HEK293 (cell line): ENCODE measurements at regions not wholly inside any gene's neighbourhood (a gene's known extent, or its start where the extent isn't known, plus 50 kb on each side); places are given as distances from the start of the nearest gene placed in this dataset.

Source experiments
- CTCF ChIA-PET: fragments of 350-600 bp; formaldehyde crosslinking; extraction: SDS; loops from one replicate; lab custom pipeline; 2021; ENCODE audit warnings: antibody characterized with exemption; lab: Yijun Ruan, JAX
- POLR2A ChIA-PET: fragments of 300-600 bp; formaldehyde crosslinking; extraction: SDS; loops from one replicate; lab custom pipeline; 2020; ENCODE audit warnings: antibody characterized with exemption, inconsistent platforms; lab: Yijun Ruan, JAX
- H3K27ac ChIP-seq: fragments of 200-500 bp; sonication (Bioruptor generic); 2 replicates; pipeline ENCODE4 v1.5.1; 2014; ENCODE audit warnings: low read depth, low read length, control low read depth, inconsistent platforms; ENCODE audit errors: extremely low read depth
- H3K36me3 ChIP-seq, 2 experiments: fragments of 200-500 bp in 1 of 2; sonication (Bioruptor generic) in 1 of 2; 1 replicate in 1 of 2; 2 replicates in 1 of 2; pipeline ENCODE4 v1.5.1; 2014 to 2017; ENCODE audit warnings: inconsistent platforms in 2 of 2, low read length in 2 of 2; ENCODE audit not compliant: control insufficient read depth in 2 of 2, insufficient read depth in 1 of 2
- H3K4me1 ChIP-seq: fragments of 200-500 bp; sonication (Bioruptor generic); 2 replicates; pipeline ENCODE4 v1.5.1; 2014; ENCODE audit warnings: mild to moderate bottlenecking, low read length, inconsistent platforms; ENCODE audit not compliant: control insufficient read depth, insufficient read depth
- H3K4me3 ChIP-seq: 2 replicates; pipeline ENCODE4 v1.5.1; 2011; ENCODE audit warnings: low read depth, mild to moderate bottlenecking, control low read depth, low read length, moderate library complexity
- H3K9me3 ChIP-seq: fragments of 200-500 bp; sonication (Bioruptor generic); 2 replicates; pipeline ENCODE4 v1.5.1; 2014; ENCODE audit warnings: low read depth, low read length, inconsistent platforms; ENCODE audit not compliant: control insufficient read depth, insufficient read depth
- BCL11B ChIP-seq: fragments of 450-650 bp; formaldehyde crosslinking; IDR thresholded peaks from 2 replicates; pipeline ENCODE4 v1.5.1; 2016; ENCODE audit warnings: low read depth, missing biosample characterization, missing genetic modification characterization
- GLI4 ChIP-seq: fragments of 450-650 bp; formaldehyde crosslinking; IDR thresholded peaks from 2 replicates; pipeline ENCODE4 v1.5.1; 2016; ENCODE audit warnings: missing biosample characterization, missing genetic modification characterization
- PRDM4 ChIP-seq: fragments of 450-650 bp; formaldehyde crosslinking; IDR thresholded peaks from 2 replicates; pipeline ENCODE4 v1.5.1; 2017; ENCODE audit warnings: missing biosample characterization, missing genetic modification characterization
- ZIC2 ChIP-seq: fragments of 450-650 bp; formaldehyde crosslinking; IDR thresholded peaks from 2 replicates; pipeline ENCODE4 v1.5.1; 2016; ENCODE audit warnings: missing biosample characterization, missing genetic modification characterization
- ZNF121 ChIP-seq: fragments of 450-650 bp; formaldehyde crosslinking; IDR thresholded peaks from 2 replicates; pipeline ENCODE4 v1.5.1; 2016; ENCODE audit warnings: missing biosample characterization, missing genetic modification characterization
- ZNF146 ChIP-seq: fragments of 450-650 bp; formaldehyde crosslinking; IDR thresholded peaks from 2 replicates; pipeline ENCODE4 v1.5.1; 2016; ENCODE audit warnings: missing biosample characterization, missing genetic modification characterization
- ZNF24 ChIP-seq: fragments of 450-650 bp; formaldehyde crosslinking; IDR thresholded peaks from 2 replicates; pipeline ENCODE4 v1.5.1; 2016; ENCODE audit warnings: missing biosample characterization, missing genetic modification characterization
- ZNF266 ChIP-seq: fragments of 450-650 bp; formaldehyde crosslinking; IDR thresholded peaks from 2 replicates; pipeline ENCODE4 v1.5.1; 2016; ENCODE audit warnings: missing biosample characterization, missing genetic modification characterization, low read depth
- ZNF366 ChIP-seq: fragments of 450-650 bp; formaldehyde crosslinking; conservative IDR thresholded peaks from 2 replicates; pipeline ENCODE4 v1.5.1; 2016; ENCODE audit warnings: missing biosample characterization, missing genetic modification characterization
- ZNF37A ChIP-seq: fragments of 450-650 bp; IDR thresholded peaks from 2 replicates; pipeline ENCODE4 v1.5.1; 2018; ENCODE audit warnings: missing biosample characterization, missing genetic modification characterization
- ZNF416 ChIP-seq: fragments of 450-650 bp; formaldehyde crosslinking; IDR thresholded peaks from 2 replicates; pipeline ENCODE4 v1.5.1; 2016; ENCODE audit warnings: missing biosample characterization, missing genetic modification characterization
- ZNF610 ChIP-seq: fragments of 450-650 bp; formaldehyde crosslinking; IDR thresholded peaks from 2 replicates; pipeline ENCODE4 v1.5.1; 2016; ENCODE audit warnings: missing biosample characterization, missing genetic modification characterization, borderline replicate concordance
- ZNF624 ChIP-seq: fragments of 450-650 bp; formaldehyde crosslinking; IDR thresholded peaks from 2 replicates; pipeline ENCODE4 v1.5.1; 2017; ENCODE audit warnings: missing biosample characterization, missing genetic modification characterization
- ZNF692 ChIP-seq: fragments of 450-650 bp; formaldehyde crosslinking; IDR thresholded peaks from 2 replicates; pipeline ENCODE4 v1.5.1; 2016; ENCODE audit warnings: missing biosample characterization, missing genetic modification characterization
- ZNF707 ChIP-seq: fragments of 450-650 bp; formaldehyde crosslinking; IDR thresholded peaks from 2 replicates; pipeline ENCODE4 v1.5.1; 2016; ENCODE audit warnings: missing biosample characterization, missing genetic modification characterization
- ZNF76 ChIP-seq: fragments of 450-650 bp; formaldehyde crosslinking; IDR thresholded peaks from 2 replicates; pipeline ENCODE4; 2016; ENCODE audit warnings: low read depth, missing biosample characterization, missing genetic modification characterization, borderline replicate concordance
- ZSCAN5A ChIP-seq: fragments of 450-650 bp; formaldehyde crosslinking; IDR thresholded peaks from 2 replicates; pipeline ENCODE4 v1.5.1; 2016; ENCODE audit warnings: missing biosample characterization, missing genetic modification characterization
- TF ChIP-seq, protein P1 (sequence below): fragments of 450-650 bp; formaldehyde crosslinking; IDR thresholded peaks from 2 replicates; pipeline ENCODE4 v1.5.1; 2016; ENCODE audit warnings: missing biosample characterization, missing genetic modification characterization

- CTCF ChIA-PET: no interaction called here
- H3K4me1 ChIP-seq: no peaks in the 10 kb centered on the region; the same call in 1 of the 2 replicates
- no peak overlapping the region for H3K27ac ChIP-seq
- no peak for TF ChIP-seq ZNF24 (tag by site-specific recombination)
- TF ChIP-seq ZNF624: no peak
- no peak for TF ChIP-seq GLI4 (tag by site-specific recombination)
- TF ChIP-seq ZNF266 (tag by site-specific recombination): no peak
- TF ChIP-seq PRDM4 (tag by site-specific recombination): no peak
- TF ChIP-seq ZNF76 (tag by site-specific recombination): no peak
- TF ChIP-seq, protein P1, sequence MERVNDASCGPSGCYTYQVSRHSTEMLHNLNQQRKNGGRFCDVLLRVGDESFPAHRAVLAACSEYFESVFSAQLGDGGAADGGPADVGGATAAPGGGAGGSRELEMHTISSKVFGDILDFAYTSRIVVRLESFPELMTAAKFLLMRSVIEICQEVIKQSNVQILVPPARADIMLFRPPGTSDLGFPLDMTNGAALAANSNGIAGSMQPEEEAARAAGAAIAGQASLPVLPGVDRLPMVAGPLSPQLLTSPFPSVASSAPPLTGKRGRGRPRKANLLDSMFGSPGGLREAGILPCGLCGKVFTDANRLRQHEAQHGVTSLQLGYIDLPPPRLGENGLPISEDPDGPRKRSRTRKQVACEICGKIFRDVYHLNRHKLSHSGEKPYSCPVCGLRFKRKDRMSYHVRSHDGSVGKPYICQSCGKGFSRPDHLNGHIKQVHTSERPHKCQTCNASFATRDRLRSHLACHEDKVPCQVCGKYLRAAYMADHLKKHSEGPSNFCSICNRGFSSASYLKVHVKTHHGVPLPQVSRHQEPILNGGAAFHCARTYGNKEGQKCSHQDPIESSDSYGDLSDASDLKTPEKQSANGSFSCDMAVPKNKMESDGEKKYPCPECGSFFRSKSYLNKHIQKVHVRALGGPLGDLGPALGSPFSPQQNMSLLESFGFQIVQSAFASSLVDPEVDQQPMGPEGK (tag by site-specific recombination): no peak
- TF ChIP-seq ZIC2 (tag by site-specific recombination): no peak
- TF ChIP-seq ZNF692 (tag by site-specific recombination): no peak
- TF ChIP-seq BCL11B: no peak
- no peak for TF ChIP-seq ZNF707
- no peak for TF ChIP-seq ZNF610 (tag by site-specific recombination)
- no peak for TF ChIP-seq ZSCAN5A (tag by site-specific recombination)
- TF ChIP-seq ZNF416 (tag by site-specific recombination): no peak
- H3K36me3 ChIP-seq: no peaks in the 10 kb centered on the region
- POLR2A ChIA-PET: no interaction called here
- H3K4me3 ChIP-seq: no peak overlapping the region
- no peaks in the 10 kb centered on the region for H3K9me3 ChIP-seq
Observed at GRCh38 chr2:223226264-223226663, 174.3 kb downstream of the KCNE4 start.

- no peak for TF ChIP-seq ZNF366 (tag by site-specific recombination)
- TF ChIP-seq ZNF146 (tag by site-specific recombination): no peak
- TF ChIP-seq ZNF37A: no peak
- no peak for TF ChIP-seq ZNF121 (tag by site-specific recombination)
- no peak overlapping the region for H3K4me3 ChIP-seq
- CTCF ChIA-PET: no interaction called here
- H3K9me3 ChIP-seq: no peaks in the 10 kb centered on the region
- H3K4me1 ChIP-seq: no peaks in the 10 kb centered on the region
- H3K36me3 ChIP-seq: no peaks in the 10 kb centered on the region
- POLR2A ChIA-PET: no interaction called here
- H3K27ac ChIP-seq: no peak overlapping the region
Observed at GRCh38 chr2:223227338-223227737, 175.3 kb downstream of the KCNE4 start.
